Umbilical cord (tissue), 1 donor: ENCODE measurements at regions not wholly inside any gene's neighbourhood (a gene's known extent, or its start where the extent isn't known, plus 50 kb on each side); places are given as distances from the start of the nearest gene placed in this dataset.

Experiments
- DNase-seq: peaks from one replicate; pipeline ENCODE4 v3.0.0-alpha.2; 2015; ENCODE audit warnings: low spot score

GRCh38 chr4:30930276-30930675 lies 210.1 kb downstream of the PCDH7 start:
- DNase-seq, result peak; percentile 68

- peak; percentile 31 for DNase-seq
Observed at GRCh38 chr4:30932581-30932980, 212.4 kb downstream of the PCDH7 start.

GRCh38 chr4:30939069-30939468 lies 218.9 kb downstream of the PCDH7 start:
- DNase-seq, result peak; percentile 55

GRCh38 chr4:30939684-30940083 lies 219.5 kb downstream of the PCDH7 start:
- no peak for DNase-seq

GRCh38 chr4:30941641-30942040 lies 221.5 kb downstream of the PCDH7 start:
- DNase-seq, result no peak

GRCh38 chr4:30943356-30943755 lies 223.2 kb downstream of the PCDH7 start:
- no peak for DNase-seq

GRCh38 chr4:30945586-30945985 lies 225.4 kb downstream of the PCDH7 start:
- DNase-seq, result no peak

GRCh38 chr4:30946288-30946687 lies 226.1 kb downstream of the PCDH7 start:
- DNase-seq, result no peak

GRCh38 chr4:30948653-30949052 lies 228.5 kb downstream of the PCDH7 start:
- DNase-seq, result no peak

- peak; percentile 80 for DNase-seq
Observed at GRCh38 chr4:30950737-30951136, 230.6 kb downstream of the PCDH7 start.

- DNase-seq, result peak; percentile 42
Observed at GRCh38 chr4:30952526-30953219, 232.5 kb downstream of the PCDH7 start.

GRCh38 chr4:30953799-30954198 lies 233.6 kb downstream of the PCDH7 start:
- no peak for DNase-seq

GRCh38 chr4:30956916-30957315 lies 236.7 kb downstream of the PCDH7 start:
- no peak for DNase-seq

- no peak for DNase-seq
Observed at GRCh38 chr4:30957706-30958105, 237.5 kb downstream of the PCDH7 start.

- no peak for DNase-seq
Observed at GRCh38 chr4:30959781-30960485, 239.8 kb downstream of the PCDH7 start.

GRCh38 chr4:30962939-30963338 lies 242.8 kb downstream of the PCDH7 start:
- no peak for DNase-seq

- DNase-seq, result no peak
Observed at GRCh38 chr4:30968926-30969325, 248.8 kb downstream of the PCDH7 start.

- DNase-seq, result no peak
Observed at GRCh38 chr4:30972542-30972941, 252.4 kb downstream of the PCDH7 start.

- no peak for DNase-seq
Observed at GRCh38 chr4:30973993-30974392, 253.8 kb downstream of the PCDH7 start.

GRCh38 chr4:30979402-30979801 lies 259.2 kb downstream of the PCDH7 start:
- DNase-seq, result no peak

- no peak for DNase-seq
Observed at GRCh38 chr4:30989508-30989907, 269.3 kb downstream of the PCDH7 start.

- no peak for DNase-seq
Observed at GRCh38 chr4:30996841-30997240, 276.7 kb downstream of the PCDH7 start.

GRCh38 chr4:31005037-31005436 lies 284.9 kb downstream of the PCDH7 start:
- no peak for DNase-seq
